B cell (primary cell): ENCODE measurements at regions not wholly inside any gene's neighbourhood (a gene's known extent, or its start where the extent isn't known, plus 50 kb on each side); places are given as distances from the start of the nearest gene placed in this dataset.

Source experiments
- ATAC-seq: fragments of 200-7000 bp; cut with Tn5 transposase; one replicate; pipeline ENCODE4 v1.10.0; 2021; ENCODE audit warnings: low read depth, mild to moderate bottlenecking, moderate number of reproducible peaks, moderate library complexity
- CTCF ChIA-PET: fragments of 350-600 bp; sonication (Branson Sonifier 250); formaldehyde crosslinking; loops from one replicate; lab custom pipeline; 2021; ENCODE audit warnings: antibody characterized with exemption, inconsistent platforms; lab: Charles Lee
- POLR2A ChIA-PET: fragments of 350-600 bp; sonication (Branson Sonifier 250); formaldehyde crosslinking; loops from one replicate; lab custom pipeline; 2021; ENCODE audit warnings: antibody characterized with exemption; lab: Charles Lee
- DNase-seq: peaks from one replicate; pipeline ENCODE4 v3.0.0; 2013
- H2AFZ ChIP-seq: 2 replicates; pipeline ENCODE4 v1.6.1; 2012; ENCODE audit warnings: mild to moderate bottlenecking, low read depth, low read length; ENCODE audit not compliant: insufficient read depth, poor library complexity, severe bottlenecking
- H3K27ac ChIP-seq, 2 donors: 1 replicate in 1 of 2; 2 replicates in 1 of 2; pipeline ENCODE4 v1.5.1; 2012 to 2013; ENCODE audit warnings: low read length in 2 of 2, mild to moderate bottlenecking in 2 of 2, moderate library complexity in 1 of 2
- H3K27me3 ChIP-seq, 4 experiments: fragments of 200-600 bp in 1 of 4; sonication (generic) in 1 of 4; replicated peaks in 1 of 4; 1 replicate in 2 of 4; 2 replicates in 2 of 4; pipeline versions ENCODE4 v1.6.1 to v1.7.0; 2013 to 2016; ENCODE audit warnings: low read length in 3 of 4, mild to moderate bottlenecking in 2 of 4, mixed read lengths in 1 of 4, moderate library complexity in 1 of 4; ENCODE audit not compliant: insufficient read depth in 4 of 4, control insufficient read depth in 3 of 4; ENCODE audit errors: control extremely low read depth in 1 of 4
- H3K36me3 ChIP-seq, 2 experiments: replicated peaks in 1 of 2; 1 replicate in 1 of 2; 2 replicates in 1 of 2; pipeline versions ENCODE4 v1.6.1 to v1.7.1; 2013; ENCODE audit warnings: low read length in 1 of 2; ENCODE audit not compliant: insufficient read depth in 2 of 2, control insufficient read depth in 1 of 2; ENCODE audit errors: control extremely low read depth in 1 of 2, extremely low read depth in 1 of 2
- H3K4me1 ChIP-seq, 2 donors: fragments of 200-600 bp in 1 of 2; sonication (generic) in 1 of 2; 1 replicate in 1 of 2; 2 replicates in 1 of 2; pipeline versions ENCODE4 v1.5.1 to v1.6.1; 2013 to 2017; ENCODE audit warnings: low read length in 2 of 2; ENCODE audit not compliant: control insufficient read depth in 2 of 2, insufficient read depth in 2 of 2
- H3K4me2 ChIP-seq: replicated peaks from 2 replicates; pipeline ENCODE3; 2012; ENCODE audit warnings: mild to moderate bottlenecking, low read depth, low read length; ENCODE audit not compliant: poor library complexity, severe bottlenecking
- H3K4me3 ChIP-seq, 5 experiments: fragments of 200-600 bp in 1 of 5; sonication (generic) in 1 of 5; 1 replicate in 3 of 5; 2 replicates in 2 of 5; pipeline versions ENCODE4 v1.5.1 to v1.7.0; 2011 to 2016; ENCODE audit warnings: low read length in 4 of 5, mild to moderate bottlenecking in 4 of 5, low read depth in 2 of 5, control low read depth in 1 of 5, moderate library complexity in 1 of 5; ENCODE audit not compliant: insufficient read depth in 1 of 5; ENCODE audit errors: control extremely low read depth in 1 of 5, extremely low read depth in 1 of 5
- H3K79me2 ChIP-seq: fragments of 200-600 bp; sonication (generic); one replicate; pipeline ENCODE4 v1.6.0; 2016; ENCODE audit warnings: low read length; ENCODE audit not compliant: control insufficient read depth, insufficient read depth
- H3K9ac ChIP-seq: fragments of 200-600 bp; sonication (generic); 2 replicates; pipeline ENCODE4 v1.6.1; 2017; ENCODE audit warnings: mild to moderate bottlenecking, low read length, moderate library complexity
- H3K9me3 ChIP-seq, 3 donors: one replicate each; pipeline versions ENCODE4 v1.6.1 to v1.7.1; 2013; ENCODE audit warnings: low read length in 2 of 3; ENCODE audit not compliant: control insufficient read depth in 2 of 3, insufficient read depth in 1 of 3; ENCODE audit errors: control extremely low read depth in 1 of 3
- H4K20me1 ChIP-seq: 2 replicates; pipeline ENCODE4 v1.6.0; 2012; ENCODE audit warnings: mild to moderate bottlenecking, low read length; ENCODE audit not compliant: insufficient read depth, control insufficient read depth, poor library complexity, severe bottlenecking
- H3K27ac Mint-ChIP-seq: one replicate; pipeline ENCODE4 v1.8.0; 2021; ENCODE audit warnings: mixed read lengths
- H3K27me3 Mint-ChIP-seq: one replicate; pipeline ENCODE4 v1.8.0; 2021; ENCODE audit warnings: mixed read lengths
- H3K4me1 Mint-ChIP-seq: one replicate; pipeline ENCODE4 v1.8.0; 2021; ENCODE audit warnings: mixed read lengths
- H3K4me3 Mint-ChIP-seq: one replicate; pipeline ENCODE4 v1.8.0; 2021; ENCODE audit warnings: mixed read lengths
- H3K9me3 Mint-ChIP-seq: one replicate; pipeline ENCODE4 v1.8.0; 2022; ENCODE audit warnings: mixed read lengths; ENCODE audit not compliant: insufficient read depth
- EZH2 ChIP-seq: IDR thresholded peaks from 2 replicates; pipeline ENCODE4 v1.6.1; 2012; ENCODE audit warnings: borderline replicate concordance, low read depth, mild to moderate bottlenecking, moderate library complexity, low read length; ENCODE audit not compliant: insufficient read depth, poor library complexity, severe bottlenecking
- WGBS: methylation state at CpG from one replicate; pipeline ENCODE4 v1.1.5; 2013; ENCODE audit warnings: missing lambda C conversion rate; ENCODE audit not compliant: insufficient coverage; 5-methylcytosine and 5-hydroxymethylcytosine counted together
- intact Hi-C: fragments of 100-400 bp; cut with micrococcal nuclease; formaldehyde crosslinking; loops from one replicate; pipeline ENCODE4 v1.10.0; 2022
- TF ChIP-seq, protein P1 (sequence below): fragments of 200-600 bp; IDR thresholded peaks from one replicate; pipeline ENCODE4 v1.8.0; 2022; ENCODE audit warnings: antibody characterized with exemption, mild to moderate bottlenecking

DNA sequence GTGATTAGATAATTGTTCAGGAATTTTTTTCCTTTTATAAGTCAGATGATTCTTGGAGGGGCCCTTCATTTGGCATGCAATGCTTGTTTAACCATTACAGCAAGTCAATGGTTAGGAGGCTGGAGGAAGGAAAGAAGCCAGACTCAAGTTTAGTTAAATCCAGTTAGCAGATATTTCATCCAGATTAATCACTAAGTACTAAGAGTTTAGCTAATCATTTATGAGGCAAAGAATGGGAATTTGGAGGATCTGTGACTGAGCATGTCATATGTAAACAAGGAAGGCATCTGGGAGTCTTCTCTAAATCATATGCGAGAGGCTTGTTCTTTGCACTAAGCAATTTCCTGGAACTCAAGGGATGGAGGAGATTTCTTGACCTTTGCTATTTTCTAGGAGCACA lies 145.3 kb upstream of the SGCD start:
- no peak for DNase-seq
- no peaks in the 10 kb centered on the region for H3K79me2 ChIP-seq
- no peak for ATAC-seq
- no peaks in the 10 kb centered on the region for H3K4me1 ChIP-seq
- Mint-ChIP-seq H3K27me3 (no peaks in the 10 kb centered on the region), H3K4me3 (no peak overlapping the region), H3K4me1 (no peaks in the 10 kb centered on the region), H3K9me3 (no peaks in the 10 kb centered on the region), H3K27ac (no peak overlapping the region)
- no peaks in the 10 kb centered on the region for H3K36me3 ChIP-seq
- no peaks in the 10 kb centered on the region for H4K20me1 ChIP-seq
- CTCF ChIA-PET: no interaction called here
- TF ChIP-seq, protein P1, sequence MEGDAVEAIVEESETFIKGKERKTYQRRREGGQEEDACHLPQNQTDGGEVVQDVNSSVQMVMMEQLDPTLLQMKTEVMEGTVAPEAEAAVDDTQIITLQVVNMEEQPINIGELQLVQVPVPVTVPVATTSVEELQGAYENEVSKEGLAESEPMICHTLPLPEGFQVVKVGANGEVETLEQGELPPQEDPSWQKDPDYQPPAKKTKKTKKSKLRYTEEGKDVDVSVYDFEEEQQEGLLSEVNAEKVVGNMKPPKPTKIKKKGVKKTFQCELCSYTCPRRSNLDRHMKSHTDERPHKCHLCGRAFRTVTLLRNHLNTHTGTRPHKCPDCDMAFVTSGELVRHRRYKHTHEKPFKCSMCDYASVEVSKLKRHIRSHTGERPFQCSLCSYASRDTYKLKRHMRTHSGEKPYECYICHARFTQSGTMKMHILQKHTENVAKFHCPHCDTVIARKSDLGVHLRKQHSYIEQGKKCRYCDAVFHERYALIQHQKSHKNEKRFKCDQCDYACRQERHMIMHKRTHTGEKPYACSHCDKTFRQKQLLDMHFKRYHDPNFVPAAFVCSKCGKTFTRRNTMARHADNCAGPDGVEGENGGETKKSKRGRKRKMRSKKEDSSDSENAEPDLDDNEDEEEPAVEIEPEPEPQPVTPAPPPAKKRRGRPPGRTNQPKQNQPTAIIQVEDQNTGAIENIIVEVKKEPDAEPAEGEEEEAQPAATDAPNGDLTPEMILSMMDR: no peak
- TF ChIP-seq EZH2: no peak
- H3K27me3 ChIP-seq: no peaks in the 10 kb centered on the region
- no peak overlapping the region for H3K4me3 ChIP-seq
- 100% methylated on average over 1 of the region's 1 CpG for WGBS
- no peak overlapping the region for H2AFZ ChIP-seq
- no peak overlapping the region for H3K9ac ChIP-seq
- POLR2A ChIA-PET: no interaction called here
- intact Hi-C loops: no loop called here
- no peaks in the 10 kb centered on the region for H3K9me3 ChIP-seq
- no peak overlapping the region for H3K27ac ChIP-seq
- no peak overlapping the region for H3K4me2 ChIP-seq

DNA sequence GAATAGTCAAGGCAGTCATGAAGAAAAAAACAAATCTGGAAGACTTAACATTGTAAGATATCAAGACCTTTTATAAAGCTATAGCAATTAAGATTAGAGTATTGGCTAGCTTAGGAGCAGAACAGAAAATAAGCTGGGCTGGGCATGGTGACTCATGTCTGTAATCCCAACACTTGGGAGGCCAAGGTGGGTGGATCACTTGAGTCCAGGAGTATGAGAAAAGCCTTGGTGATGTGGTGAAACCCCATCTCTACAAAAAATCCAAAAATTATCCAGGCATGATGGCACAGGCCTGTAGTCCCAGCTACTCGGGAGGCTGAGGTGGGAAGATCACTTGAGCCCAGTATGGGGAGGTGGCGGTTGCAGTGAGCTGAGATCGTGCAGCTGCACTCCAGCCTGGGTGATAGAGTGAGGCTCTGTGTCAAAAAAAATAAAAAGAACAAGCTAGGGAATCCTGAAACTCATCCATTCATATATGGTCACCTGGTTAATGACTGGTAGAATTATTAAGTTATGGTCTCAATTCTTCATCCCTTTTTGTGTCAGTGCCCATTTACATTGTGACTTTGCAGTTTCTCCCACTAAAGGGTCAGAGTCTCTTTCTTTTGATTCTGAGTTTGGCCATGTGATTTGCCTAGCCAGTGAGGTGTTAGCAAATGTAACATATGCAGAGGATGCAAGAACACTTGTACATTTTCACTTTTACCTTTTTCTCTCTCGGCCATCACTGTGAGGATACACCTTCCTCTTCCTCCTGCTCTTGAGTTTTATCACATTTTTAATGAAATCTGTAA lies 144.6 kb upstream of the SGCD start:
- DNase-seq: no peak
- Histone ChIP-seq H3K27ac (no peak overlapping the region), H3K9ac (no peak overlapping the region), H3K4me2 (no peak overlapping the region), H3K4me3 (no peak overlapping the region), H3K4me1 (no peaks in the 10 kb centered on the region), H2AFZ (no peak overlapping the region), H3K79me2 (no peaks in the 10 kb centered on the region), H3K9me3 (no peaks in the 10 kb centered on the region), H3K27me3 (no peaks in the 10 kb centered on the region), H4K20me1 (no peaks in the 10 kb centered on the region), H3K36me3 (no peaks in the 10 kb centered on the region)
- TF ChIP-seq, protein P1: no peak
- no peak for TF ChIP-seq EZH2
- no peaks in the 10 kb centered on the region for H3K9me3 Mint-ChIP-seq
- ChIA-PET POLR2A (no interaction called here), CTCF (no interaction called here)
- no peak overlapping the region for H3K27ac Mint-ChIP-seq
- ATAC-seq: no peak
- H3K27me3 Mint-ChIP-seq: no peaks in the 10 kb centered on the region
- H3K4me1 Mint-ChIP-seq: no peaks in the 10 kb centered on the region
- H3K4me3 Mint-ChIP-seq: no peak overlapping the region
- intact Hi-C loops: no loop called here
- WGBS: 83% methylated on average over 2 of the region's 4 CpGs
